ENCODE measurements at regions not wholly inside any gene's neighbourhood (a gene's known extent, or its start where the extent isn't known, plus 50 kb on each side); places are given as distances from the start of the nearest gene placed in this dataset.

DNA sequence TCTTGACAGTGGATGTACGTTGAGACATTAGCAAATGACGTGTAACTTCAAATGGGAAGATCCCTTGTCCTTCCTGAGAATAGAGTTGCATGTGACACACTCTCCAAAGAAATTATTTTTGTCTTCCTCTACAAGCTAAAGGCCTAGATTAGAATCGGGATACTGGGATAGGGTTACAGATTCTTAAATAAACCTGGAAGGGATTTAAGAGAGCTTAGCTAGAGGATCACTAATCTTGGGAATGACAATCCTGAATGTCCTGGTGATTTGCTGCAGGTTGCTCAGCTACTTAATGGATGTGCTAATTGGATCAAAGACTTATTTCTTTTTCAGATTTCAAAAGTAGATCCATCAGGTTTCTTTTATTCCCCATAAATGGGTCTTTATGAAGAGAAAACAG, 101.9 kb downstream of the KCNJ2 start:
- TF ChIP-seq, protein P1, sequence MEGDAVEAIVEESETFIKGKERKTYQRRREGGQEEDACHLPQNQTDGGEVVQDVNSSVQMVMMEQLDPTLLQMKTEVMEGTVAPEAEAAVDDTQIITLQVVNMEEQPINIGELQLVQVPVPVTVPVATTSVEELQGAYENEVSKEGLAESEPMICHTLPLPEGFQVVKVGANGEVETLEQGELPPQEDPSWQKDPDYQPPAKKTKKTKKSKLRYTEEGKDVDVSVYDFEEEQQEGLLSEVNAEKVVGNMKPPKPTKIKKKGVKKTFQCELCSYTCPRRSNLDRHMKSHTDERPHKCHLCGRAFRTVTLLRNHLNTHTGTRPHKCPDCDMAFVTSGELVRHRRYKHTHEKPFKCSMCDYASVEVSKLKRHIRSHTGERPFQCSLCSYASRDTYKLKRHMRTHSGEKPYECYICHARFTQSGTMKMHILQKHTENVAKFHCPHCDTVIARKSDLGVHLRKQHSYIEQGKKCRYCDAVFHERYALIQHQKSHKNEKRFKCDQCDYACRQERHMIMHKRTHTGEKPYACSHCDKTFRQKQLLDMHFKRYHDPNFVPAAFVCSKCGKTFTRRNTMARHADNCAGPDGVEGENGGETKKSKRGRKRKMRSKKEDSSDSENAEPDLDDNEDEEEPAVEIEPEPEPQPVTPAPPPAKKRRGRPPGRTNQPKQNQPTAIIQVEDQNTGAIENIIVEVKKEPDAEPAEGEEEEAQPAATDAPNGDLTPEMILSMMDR (conservative IDR thresholded peaks at IDR 0.05; ENCODE audit: low read depth, low read length): no peak
- TF ChIP-seq EZH2 (IDR thresholded peaks at IDR 0.05; ENCODE audit: low read length, unreplicated experiment): no peak
